ENCODE measurements at regions not wholly inside any gene's neighbourhood (a gene's known extent, or its start where the extent isn't known, plus 50 kb on each side); places are given as distances from the start of the nearest gene placed in this dataset.

DNA sequence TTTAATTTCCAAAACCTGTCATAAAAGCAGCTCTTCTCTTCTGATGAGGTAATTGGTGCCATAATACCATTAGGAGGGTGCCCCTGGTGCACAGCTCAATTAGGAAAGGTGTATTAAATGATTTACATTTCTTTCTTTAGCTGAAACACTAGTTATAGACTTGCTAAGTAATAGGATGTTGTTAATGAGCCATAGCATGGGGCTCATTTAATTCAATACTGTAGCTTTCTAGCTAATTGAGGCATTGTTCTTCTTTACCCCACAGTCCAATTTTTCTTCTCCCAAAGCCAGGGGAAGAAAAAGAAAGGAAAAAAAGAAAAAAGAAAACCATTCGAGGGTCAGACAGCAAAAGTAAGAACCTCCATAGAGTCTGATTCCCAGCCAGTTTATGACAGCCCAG is 164.0 kb upstream of the HES1 start:
- Histone ChIP-seq H3K27me3 (ENCODE audit: insufficient read depth, low read length) (no peaks in the 10 kb centered on the region; the same call in none of the 2 replicates), H4K20me1 (ENCODE audit: insufficient read depth) (no peaks in the 10 kb centered on the region), H3K79me2 (ENCODE audit: insufficient read depth, low read length) (no peaks in the 10 kb centered on the region), H3K9me2 (ENCODE audit: insufficient read depth) (no peaks in the 10 kb centered on the region), H3K9me3 (ENCODE audit: control insufficient read depth in 1 of 2, insufficient read depth in 1 of 2, low read depth in 1 of 2, low read length in 2 of 2) (no peaks in the 10 kb centered on the region), H3K4me3 (replicated peaks in 1 of 2; ENCODE audit: low read depth in 1 of 2, low read length in 2 of 2) (no peak overlapping the region), H2AFZ (ENCODE audit: low read depth, low read length, poor library complexity, severe bottlenecking) (no peak overlapping the region), H3K4me2 (ENCODE audit: low read length) (no peak overlapping the region), H3K4me1 (ENCODE audit: control insufficient read depth in 1 of 2, insufficient read depth in 2 of 2, low read length in 2 of 2) (peaks cover 0 to 8% of the 10 kb centered on the region in 2 experiments; a peak in 1 of 4 replicates), H3K27ac (ENCODE audit: low read depth, low read length) (no peak overlapping the region), H3K36me3 (ENCODE audit: control insufficient read depth in 1 of 2, insufficient read depth in 2 of 2, low read length in 2 of 2) (no peaks in the 10 kb centered on the region), H3K9ac (ENCODE audit: low read length) (no peak overlapping the region)
- BruUV-seq (replicated peaks), result no TSS peak
- ATAC-seq (no peak), DNase-seq (ENCODE audit: low read depth, low spot score) (no peak)
- ChIA-PET POLR2A (no interaction called here), CTCF (no interaction called here), RAD21 (ENCODE audit: low non-redundant PET in 1 of 2, low total read pairs in 2 of 2, uncharacterized antibody in 2 of 2, unreplicated experiment in 2 of 2) (interaction anchor here in 1 of 2 experiments (0.5 kb wide), 1 partner anchor 114 kb away, joined by 4 read pairs; no protein-coding TSS in a partner anchor)
- TF ChIP-seq FOSL1 (IDR thresholded peaks at IDR 0.05; ENCODE audit: low read depth) (no peak), SIN3A (IDR thresholded peaks at IDR 0.05; ENCODE audit: low read depth) (no peak), ELF1 (IDR thresholded peaks at IDR 0.05; ENCODE audit: borderline replicate concordance, low read depth) (no peak), CEBPB (IDR thresholded peaks at IDR 0.05; ENCODE audit: low read depth) (no peak), EZH2phosphoT487 (IDR thresholded peaks at IDR 0.05; ENCODE audit: borderline replicate concordance) (no peak), ZNF274 (IDR thresholded peaks at IDR 0.05; ENCODE audit: low read depth, low read length) (no peak), EGR1 (IDR thresholded peaks at IDR 0.05; ENCODE audit: low read depth) (no peak), JUND (IDR thresholded peaks at IDR 0.05) (no peak), POLR2A (IDR thresholded peaks at IDR 0.05; ENCODE audit: borderline replicate concordance, extremely low read depth, insufficient read depth, insufficient read length) (no peak), YY1 (IDR thresholded peaks at IDR 0.05; ENCODE audit: extremely low read depth, insufficient replicate concordance, low read depth, low read length) (no peak)
- TF ChIP-seq, protein P1, sequence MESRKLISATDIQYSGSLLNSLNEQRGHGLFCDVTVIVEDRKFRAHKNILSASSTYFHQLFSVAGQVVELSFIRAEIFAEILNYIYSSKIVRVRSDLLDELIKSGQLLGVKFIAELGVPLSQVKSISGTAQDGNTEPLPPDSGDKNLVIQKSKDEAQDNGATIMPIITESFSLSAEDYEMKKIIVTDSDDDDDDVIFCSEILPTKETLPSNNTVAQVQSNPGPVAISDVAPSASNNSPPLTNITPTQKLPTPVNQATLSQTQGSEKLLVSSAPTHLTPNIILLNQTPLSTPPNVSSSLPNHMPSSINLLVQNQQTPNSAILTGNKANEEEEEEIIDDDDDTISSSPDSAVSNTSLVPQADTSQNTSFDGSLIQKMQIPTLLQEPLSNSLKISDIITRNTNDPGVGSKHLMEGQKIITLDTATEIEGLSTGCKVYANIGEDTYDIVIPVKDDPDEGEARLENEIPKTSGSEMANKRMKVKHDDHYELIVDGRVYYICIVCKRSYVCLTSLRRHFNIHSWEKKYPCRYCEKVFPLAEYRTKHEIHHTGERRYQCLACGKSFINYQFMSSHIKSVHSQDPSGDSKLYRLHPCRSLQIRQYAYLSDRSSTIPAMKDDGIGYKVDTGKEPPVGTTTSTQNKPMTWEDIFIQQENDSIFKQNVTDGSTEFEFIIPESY (IDR thresholded peaks at IDR 0.05; ENCODE audit: extremely low read depth, insufficient replicate concordance, low read length), result no peak
- TF ChIP-seq, protein P2, sequence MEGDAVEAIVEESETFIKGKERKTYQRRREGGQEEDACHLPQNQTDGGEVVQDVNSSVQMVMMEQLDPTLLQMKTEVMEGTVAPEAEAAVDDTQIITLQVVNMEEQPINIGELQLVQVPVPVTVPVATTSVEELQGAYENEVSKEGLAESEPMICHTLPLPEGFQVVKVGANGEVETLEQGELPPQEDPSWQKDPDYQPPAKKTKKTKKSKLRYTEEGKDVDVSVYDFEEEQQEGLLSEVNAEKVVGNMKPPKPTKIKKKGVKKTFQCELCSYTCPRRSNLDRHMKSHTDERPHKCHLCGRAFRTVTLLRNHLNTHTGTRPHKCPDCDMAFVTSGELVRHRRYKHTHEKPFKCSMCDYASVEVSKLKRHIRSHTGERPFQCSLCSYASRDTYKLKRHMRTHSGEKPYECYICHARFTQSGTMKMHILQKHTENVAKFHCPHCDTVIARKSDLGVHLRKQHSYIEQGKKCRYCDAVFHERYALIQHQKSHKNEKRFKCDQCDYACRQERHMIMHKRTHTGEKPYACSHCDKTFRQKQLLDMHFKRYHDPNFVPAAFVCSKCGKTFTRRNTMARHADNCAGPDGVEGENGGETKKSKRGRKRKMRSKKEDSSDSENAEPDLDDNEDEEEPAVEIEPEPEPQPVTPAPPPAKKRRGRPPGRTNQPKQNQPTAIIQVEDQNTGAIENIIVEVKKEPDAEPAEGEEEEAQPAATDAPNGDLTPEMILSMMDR (IDR thresholded peaks at IDR 0.05 in 2 of 3, conservative IDR thresholded peaks at IDR 0.05 in 1 of 3; ENCODE audit: borderline replicate concordance in 1 of 3, insufficient read depth in 1 of 3, low read depth in 2 of 3, low read length in 2 of 3), result no peak
- TF ChIP-seq, protein P3, sequence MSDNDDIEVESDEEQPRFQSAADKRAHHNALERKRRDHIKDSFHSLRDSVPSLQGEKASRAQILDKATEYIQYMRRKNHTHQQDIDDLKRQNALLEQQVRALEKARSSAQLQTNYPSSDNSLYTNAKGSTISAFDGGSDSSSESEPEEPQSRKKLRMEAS (IDR thresholded peaks at IDR 0.05), result no peak
- intact Hi-C loops (cut with micrococcal nuclease), result no loop called here
